Upper lobe of left lung (tissue), 4 donors: ENCODE measurements at regions not wholly inside any gene's neighbourhood (a gene's known extent, or its start where the extent isn't known, plus 50 kb on each side); places are given as distances from the start of the nearest gene placed in this dataset.

Experiments used
- CTCF ChIP-seq, 6 experiments: fragments of 450-650 bp in 4 of 6; fragments of 200-600 bp in 2 of 6; sonication (generic) in 2 of 6; IDR thresholded peaks; one replicate each; pipeline ENCODE4 v1.5.1; 2016 to 2019; ENCODE audit warnings: antibody characterized with exemption in 6 of 6
- EP300 ChIP-seq, 4 donors: sonication (generic); formaldehyde crosslinking; IDR thresholded peaks; one replicate each; pipeline ENCODE4 v1.5.1; 2017; ENCODE audit warnings: antibody characterized with exemption in 4 of 4, control low read depth in 2 of 4

- TF ChIP-seq CTCF (IDR thresholded peaks at IDR 0.05): peak in 5 of 6 experiments; percentile 35 to 56 (median 46)
- TF ChIP-seq EP300 (IDR thresholded peaks at IDR 0.05): no peak
Observed at GRCh38 chr4:53706422-53707032, 115.2 kb upstream of the LNX1 start.
